ENCODE measurements at regions not wholly inside any gene's neighbourhood (a gene's known extent, or its start where the extent isn't known, plus 50 kb on each side); places are given as distances from the start of the nearest gene placed in this dataset.

DNA sequence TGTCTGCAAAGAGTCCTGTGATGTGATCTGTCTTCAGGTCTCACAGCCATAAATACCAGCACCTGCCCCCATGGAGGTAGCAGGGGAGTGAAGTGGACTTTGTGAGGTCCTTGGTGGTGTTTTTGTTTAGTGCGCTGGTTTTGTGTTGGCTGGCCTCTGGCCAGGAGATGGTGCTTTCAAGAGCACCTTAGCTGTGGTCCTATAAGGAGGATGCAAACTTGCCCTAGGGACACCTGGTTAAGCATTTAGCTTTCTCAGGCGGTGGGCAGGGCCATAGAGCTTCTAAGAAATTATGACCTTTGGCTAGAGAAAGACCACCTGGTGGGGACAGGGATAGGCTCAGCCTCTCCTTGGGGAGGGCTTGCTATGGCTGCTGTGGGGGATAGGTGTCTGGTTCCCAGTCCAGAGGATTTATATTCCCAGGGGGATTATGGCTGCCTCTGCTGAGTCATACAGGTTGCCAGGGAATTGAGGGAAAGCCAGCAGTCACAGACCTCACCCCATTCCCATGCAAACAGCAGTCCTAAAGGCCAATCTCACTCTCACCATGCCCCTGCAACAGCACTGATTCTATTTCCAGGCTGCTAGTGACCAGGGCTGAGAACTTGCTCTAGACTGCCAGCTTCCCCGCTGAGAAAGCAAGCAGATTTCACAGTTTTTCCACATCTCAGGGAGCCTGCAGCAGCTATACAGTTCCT is 259.3 kb downstream of the TFAP2B start:
- Histone ChIP-seq H3K4me2 (no peak overlapping the region), H3F3A (replicated peaks; ENCODE audit: low read depth) (no peaks in the 10 kb centered on the region), H3K27me3 (ENCODE audit: insufficient read depth) (no peaks in the 10 kb centered on the region), H4K20me1 (replicated peaks; ENCODE audit: insufficient read depth) (no peaks in the 10 kb centered on the region), H3K9me2 (ENCODE audit: insufficient read depth) (no peaks in the 10 kb centered on the region), H3K36me3 (ENCODE audit: insufficient read depth) (no peaks in the 10 kb centered on the region), H2AFZ (peak overlapping the region; percentile 72), H3K79me2 (replicated peaks; ENCODE audit: insufficient read depth) (no peaks in the 10 kb centered on the region), H3K4me1 (ENCODE audit: insufficient read depth) (no peaks in the 10 kb centered on the region), H3K27ac (ENCODE audit: low read depth) (no peak overlapping the region), H3K4me3 (no peak overlapping the region)
- Mint-ChIP-seq H3K4me3 (no peak overlapping the region), H3K27me3 (ENCODE audit: insufficient read depth, low read depth, poor library complexity) (no peaks in the 10 kb centered on the region), H3K4me1 (peaks cover 12% of the 10 kb centered on the region; the same call in 2 of the 3 replicates), H3K36me3 (ENCODE audit: low read depth) (no peaks in the 10 kb centered on the region), H3K27ac (peak overlapping the region; percentile 75), H3K9me3 (no peaks in the 10 kb centered on the region)
- DNase-seq (ENCODE audit: low spot score): peak; percentile 1
- TF ChIP-seq EZH2phosphoT487 (IDR thresholded peaks at IDR 0.05; ENCODE audit: unreplicated experiment) (no peak), JUNB (IDR thresholded peaks at IDR 0.05; ENCODE audit: unreplicated experiment) (no peak), POLR2AphosphoS5 (IDR thresholded peaks at IDR 0.05; ENCODE audit: low read depth) (no peak), NANOG (IDR thresholded peaks at IDR 0.05; ENCODE audit: borderline replicate concordance) (no peak), ZNF331 (CRISPR knock-in tag; IDR thresholded peaks at IDR 0.05; ENCODE audit: low read depth) (no peak)
- TF ChIP-seq, protein P1, sequence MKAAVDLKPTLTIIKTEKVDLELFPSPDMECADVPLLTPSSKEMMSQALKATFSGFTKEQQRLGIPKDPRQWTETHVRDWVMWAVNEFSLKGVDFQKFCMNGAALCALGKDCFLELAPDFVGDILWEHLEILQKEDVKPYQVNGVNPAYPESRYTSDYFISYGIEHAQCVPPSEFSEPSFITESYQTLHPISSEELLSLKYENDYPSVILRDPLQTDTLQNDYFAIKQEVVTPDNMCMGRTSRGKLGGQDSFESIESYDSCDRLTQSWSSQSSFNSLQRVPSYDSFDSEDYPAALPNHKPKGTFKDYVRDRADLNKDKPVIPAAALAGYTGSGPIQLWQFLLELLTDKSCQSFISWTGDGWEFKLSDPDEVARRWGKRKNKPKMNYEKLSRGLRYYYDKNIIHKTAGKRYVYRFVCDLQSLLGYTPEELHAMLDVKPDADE (IDR thresholded peaks at IDR 0.05): no peak
- TF ChIP-seq, protein P2, sequence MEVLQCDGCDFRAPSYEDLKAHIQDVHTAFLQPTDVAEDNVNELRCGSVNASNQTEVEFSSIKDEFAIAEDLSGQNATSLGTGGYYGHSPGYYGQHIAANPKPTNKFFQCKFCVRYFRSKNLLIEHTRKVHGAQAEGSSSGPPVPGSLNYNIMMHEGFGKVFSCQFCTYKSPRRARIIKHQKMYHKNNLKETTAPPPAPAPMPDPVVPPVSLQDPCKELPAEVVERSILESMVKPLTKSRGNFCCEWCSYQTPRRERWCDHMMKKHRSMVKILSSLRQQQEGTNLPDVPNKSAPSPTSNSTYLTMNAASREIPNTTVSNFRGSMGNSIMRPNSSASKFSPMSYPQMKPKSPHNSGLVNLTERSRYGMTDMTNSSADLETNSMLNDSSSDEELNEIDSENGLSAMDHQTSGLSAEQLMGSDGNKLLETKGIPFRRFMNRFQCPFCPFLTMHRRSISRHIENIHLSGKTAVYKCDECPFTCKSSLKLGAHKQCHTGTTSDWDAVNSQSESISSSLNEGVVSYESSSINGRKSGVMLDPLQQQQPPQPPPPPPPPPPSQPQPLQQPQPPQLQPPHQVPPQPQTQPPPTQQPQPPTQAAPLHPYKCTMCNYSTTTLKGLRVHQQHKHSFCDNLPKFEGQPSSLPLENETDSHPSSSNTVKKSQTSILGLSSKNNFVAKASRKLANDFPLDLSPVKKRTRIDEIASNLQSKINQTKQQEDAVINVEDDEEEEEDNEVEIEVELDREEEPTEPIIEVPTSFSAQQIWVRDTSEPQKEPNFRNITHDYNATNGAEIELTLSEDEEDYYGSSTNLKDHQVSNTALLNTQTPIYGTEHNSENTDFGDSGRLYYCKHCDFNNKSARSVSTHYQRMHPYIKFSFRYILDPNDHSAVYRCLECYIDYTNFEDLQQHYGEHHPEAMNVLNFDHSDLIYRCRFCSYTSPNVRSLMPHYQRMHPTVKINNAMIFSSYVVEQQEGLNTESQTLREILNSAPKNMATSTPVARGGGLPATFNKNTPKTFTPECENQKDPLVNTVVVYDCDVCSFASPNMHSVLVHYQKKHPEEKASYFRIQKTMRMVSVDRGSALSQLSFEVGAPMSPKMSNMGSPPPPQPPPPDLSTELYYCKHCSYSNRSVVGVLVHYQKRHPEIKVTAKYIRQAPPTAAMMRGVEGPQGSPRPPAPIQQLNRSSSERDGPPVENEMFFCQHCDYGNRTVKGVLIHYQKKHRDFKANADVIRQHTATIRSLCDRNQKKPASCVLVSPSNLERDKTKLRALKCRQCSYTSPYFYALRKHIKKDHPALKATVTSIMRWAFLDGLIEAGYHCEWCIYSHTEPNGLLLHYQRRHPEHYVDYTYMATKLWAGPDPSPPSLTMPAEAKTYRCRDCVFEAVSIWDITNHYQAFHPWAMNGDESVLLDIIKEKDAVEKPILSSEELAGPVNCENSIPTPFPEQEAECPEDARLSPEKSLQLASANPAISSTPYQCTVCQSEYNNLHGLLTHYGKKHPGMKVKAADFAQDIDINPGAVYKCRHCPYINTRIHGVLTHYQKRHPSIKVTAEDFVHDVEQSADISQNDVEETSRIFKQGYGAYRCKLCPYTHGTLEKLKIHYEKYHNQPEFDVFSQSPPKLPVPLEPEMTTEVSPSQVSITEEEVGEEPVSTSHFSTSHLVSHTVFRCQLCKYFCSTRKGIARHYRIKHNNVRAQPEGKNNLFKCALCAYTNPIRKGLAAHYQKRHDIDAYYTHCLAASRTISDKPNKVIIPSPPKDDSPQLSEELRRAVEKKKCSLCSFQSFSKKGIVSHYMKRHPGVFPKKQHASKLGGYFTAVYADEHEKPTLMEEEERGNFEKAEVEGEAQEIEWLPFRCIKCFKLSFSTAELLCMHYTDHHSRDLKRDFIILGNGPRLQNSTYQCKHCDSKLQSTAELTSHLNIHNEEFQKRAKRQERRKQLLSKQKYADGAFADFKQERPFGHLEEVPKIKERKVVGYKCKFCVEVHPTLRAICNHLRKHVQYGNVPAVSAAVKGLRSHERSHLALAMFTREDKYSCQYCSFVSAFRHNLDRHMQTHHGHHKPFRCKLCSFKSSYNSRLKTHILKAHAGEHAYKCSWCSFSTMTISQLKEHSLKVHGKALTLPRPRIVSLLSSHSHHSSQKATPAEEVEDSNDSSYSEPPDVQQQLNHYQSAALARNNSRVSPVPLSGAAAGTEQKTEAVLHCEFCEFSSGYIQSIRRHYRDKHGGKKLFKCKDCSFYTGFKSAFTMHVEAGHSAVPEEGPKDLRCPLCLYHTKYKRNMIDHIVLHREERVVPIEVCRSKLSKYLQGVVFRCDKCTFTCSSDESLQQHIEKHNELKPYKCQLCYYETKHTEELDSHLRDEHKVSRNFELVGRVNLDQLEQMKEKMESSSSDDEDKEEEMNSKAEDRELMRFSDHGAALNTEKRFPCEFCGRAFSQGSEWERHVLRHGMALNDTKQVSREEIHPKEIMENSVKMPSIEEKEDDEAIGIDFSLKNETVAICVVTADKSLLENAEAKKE (CRISPR knock-in tag; IDR thresholded peaks at IDR 0.05): no peak
- TF ChIP-seq, protein P3, sequence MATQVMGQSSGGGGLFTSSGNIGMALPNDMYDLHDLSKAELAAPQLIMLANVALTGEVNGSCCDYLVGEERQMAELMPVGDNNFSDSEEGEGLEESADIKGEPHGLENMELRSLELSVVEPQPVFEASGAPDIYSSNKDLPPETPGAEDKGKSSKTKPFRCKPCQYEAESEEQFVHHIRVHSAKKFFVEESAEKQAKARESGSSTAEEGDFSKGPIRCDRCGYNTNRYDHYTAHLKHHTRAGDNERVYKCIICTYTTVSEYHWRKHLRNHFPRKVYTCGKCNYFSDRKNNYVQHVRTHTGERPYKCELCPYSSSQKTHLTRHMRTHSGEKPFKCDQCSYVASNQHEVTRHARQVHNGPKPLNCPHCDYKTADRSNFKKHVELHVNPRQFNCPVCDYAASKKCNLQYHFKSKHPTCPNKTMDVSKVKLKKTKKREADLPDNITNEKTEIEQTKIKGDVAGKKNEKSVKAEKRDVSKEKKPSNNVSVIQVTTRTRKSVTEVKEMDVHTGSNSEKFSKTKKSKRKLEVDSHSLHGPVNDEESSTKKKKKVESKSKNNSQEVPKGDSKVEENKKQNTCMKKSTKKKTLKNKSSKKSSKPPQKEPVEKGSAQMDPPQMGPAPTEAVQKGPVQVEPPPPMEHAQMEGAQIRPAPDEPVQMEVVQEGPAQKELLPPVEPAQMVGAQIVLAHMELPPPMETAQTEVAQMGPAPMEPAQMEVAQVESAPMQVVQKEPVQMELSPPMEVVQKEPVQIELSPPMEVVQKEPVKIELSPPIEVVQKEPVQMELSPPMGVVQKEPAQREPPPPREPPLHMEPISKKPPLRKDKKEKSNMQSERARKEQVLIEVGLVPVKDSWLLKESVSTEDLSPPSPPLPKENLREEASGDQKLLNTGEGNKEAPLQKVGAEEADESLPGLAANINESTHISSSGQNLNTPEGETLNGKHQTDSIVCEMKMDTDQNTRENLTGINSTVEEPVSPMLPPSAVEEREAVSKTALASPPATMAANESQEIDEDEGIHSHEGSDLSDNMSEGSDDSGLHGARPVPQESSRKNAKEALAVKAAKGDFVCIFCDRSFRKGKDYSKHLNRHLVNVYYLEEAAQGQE (IDR thresholded peaks at IDR 0.05; ENCODE audit: unreplicated experiment): no peak
- ATAC-seq: peak; percentile 62
